NCI-H2196 treated with DMSO at 0.1 percent for 48 hours (cell line): ENCODE measurements at regions not wholly inside any gene's neighbourhood (a gene's known extent, or its start where the extent isn't known, plus 50 kb on each side); places are given as distances from the start of the nearest gene placed in this dataset.

Source experiments
- DNase-seq: peaks from one replicate; lab custom pipeline; 2025; ENCODE audit not compliant: unreplicated experiment; lab: John Stamatoyannopoulos, UW

DNA sequence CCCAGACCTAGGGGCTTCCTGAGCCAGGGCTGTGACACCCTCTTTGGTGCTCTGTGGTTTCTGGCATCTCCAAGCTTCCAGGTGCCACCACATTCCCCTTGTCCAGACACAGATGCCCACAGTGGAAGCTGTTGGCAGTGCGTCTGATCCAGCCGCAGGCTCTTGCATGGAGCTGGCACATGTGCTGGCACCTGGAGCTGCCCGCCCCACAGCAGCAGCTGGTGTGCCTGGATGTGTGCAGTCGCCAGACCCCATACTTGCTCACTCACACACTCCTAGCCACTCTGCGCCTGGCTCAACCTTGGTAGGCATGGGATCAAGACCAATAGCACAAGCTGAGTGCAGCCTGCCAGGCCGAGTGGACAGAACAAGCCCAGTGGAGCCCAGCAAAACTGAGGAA, 106.5 kb downstream of the LYZL1 start:
- no peak for DNase-seq

DNA sequence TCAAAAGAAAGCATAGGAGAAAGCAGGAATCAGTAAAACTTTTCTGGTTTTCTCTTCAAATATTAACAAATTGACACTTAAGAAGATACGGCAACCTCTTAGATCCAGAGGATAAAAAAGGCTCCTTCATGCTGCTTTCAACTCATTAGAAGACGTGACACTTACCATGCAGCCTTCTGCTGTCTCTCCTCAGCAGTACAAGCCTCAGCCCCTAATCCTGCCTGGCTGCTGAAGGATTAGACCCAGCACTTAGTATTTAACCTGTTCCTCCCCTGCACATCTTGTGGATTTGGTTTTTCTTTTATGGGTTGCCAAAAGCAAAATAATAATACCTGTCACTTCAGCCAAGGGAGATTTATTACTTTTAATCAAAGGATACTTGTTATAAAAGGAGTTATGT, 108.4 kb downstream of the LYZL1 start:
- DNase-seq: no peak

DNA sequence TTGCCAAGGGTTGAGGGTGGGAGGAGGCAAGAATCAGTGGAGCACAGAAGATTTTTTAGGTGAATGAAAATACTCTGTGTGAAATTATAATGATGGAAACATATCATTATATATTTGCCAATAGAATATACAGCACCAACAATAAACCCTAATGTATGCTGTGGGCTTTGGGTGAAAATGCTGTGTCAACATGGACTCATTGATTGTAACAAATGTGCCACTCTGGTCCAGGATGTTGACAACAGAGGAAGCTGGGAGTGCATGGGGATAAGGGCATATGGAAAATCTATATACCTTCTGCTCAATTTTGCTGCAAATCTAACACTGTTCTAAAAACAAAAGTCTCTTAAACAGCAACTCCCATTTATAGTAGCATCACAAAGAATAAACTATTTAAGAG, 114.3 kb downstream of the LYZL1 start:
- DNase-seq: no peak

DNA sequence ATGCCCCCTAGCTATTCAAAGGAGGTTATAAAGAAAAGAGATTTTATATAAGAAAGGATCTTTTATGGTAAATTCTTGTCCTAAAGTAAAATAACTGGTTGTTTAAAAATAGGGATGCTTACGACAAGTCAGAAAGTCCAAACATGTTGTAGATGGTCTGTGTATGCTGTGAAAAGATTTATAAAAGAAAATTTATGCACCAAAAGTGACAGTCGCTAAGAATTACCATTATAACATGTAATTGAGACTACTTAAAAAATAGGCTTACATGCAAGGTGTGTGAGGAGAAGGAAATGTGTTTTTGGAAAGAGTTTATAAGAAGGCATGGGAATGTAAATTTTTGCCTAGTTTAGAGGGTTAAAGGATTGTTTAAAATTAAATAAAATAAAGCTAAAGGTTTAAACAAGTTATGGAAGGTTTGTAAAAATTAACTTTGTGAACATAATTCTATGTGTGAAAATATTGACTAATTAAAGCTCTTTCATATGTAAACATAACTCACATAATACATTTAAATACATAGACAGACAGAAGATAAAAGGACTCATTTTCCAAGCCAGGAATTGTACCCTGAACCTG, 118.5 kb downstream of the LYZL1 start:
- DNase-seq: no peak
